Transverse colon (tissue), 4 donors: ENCODE measurements at regions not wholly inside any gene's neighbourhood (a gene's known extent, or its start where the extent isn't known, plus 50 kb on each side); places are given as distances from the start of the nearest gene placed in this dataset.

Source experiments
- EP300 ChIP-seq: sonication (generic); formaldehyde crosslinking; IDR thresholded peaks from one replicate; pipeline ENCODE4 v1.6.1; 2017; ENCODE audit warnings: antibody characterized with exemption, low read depth
- POLR2A ChIP-seq: fragments of 450-650 bp; IDR thresholded peaks from one replicate; pipeline ENCODE4 v1.6.1; 2016; ENCODE audit warnings: antibody characterized with exemption, mild to moderate bottlenecking, moderate library complexity
- POLR2AphosphoS5 ChIP-seq, 3 donors: sonication (generic); formaldehyde crosslinking; IDR thresholded peaks; one replicate each; pipeline ENCODE4 v1.6.1; 2016; ENCODE audit warnings: antibody characterized with exemption in 3 of 3
- TF ChIP-seq, protein P1 (sequence below), 5 experiments: fragments of 200-600 bp in 3 of 5; fragments of 450-650 bp in 2 of 5; sonication (generic) in 3 of 5; IDR thresholded peaks; 1 replicate in 2 of 5; 2 replicates in 3 of 5; pipeline ENCODE4 v1.5.1; 2016 to 2017; ENCODE audit warnings: antibody characterized with exemption in 5 of 5, inconsistent platforms in 3 of 5, mild to moderate bottlenecking in 2 of 5, moderate library complexity in 1 of 5

GRCh38 chr1:222941425-222941824 lies 126.6 kb downstream of the DISP1 start:
- no peak for TF ChIP-seq POLR2AphosphoS5 (IDR thresholded peaks at IDR 0.05)
- no peak for TF ChIP-seq POLR2A
- TF ChIP-seq, protein P1, sequence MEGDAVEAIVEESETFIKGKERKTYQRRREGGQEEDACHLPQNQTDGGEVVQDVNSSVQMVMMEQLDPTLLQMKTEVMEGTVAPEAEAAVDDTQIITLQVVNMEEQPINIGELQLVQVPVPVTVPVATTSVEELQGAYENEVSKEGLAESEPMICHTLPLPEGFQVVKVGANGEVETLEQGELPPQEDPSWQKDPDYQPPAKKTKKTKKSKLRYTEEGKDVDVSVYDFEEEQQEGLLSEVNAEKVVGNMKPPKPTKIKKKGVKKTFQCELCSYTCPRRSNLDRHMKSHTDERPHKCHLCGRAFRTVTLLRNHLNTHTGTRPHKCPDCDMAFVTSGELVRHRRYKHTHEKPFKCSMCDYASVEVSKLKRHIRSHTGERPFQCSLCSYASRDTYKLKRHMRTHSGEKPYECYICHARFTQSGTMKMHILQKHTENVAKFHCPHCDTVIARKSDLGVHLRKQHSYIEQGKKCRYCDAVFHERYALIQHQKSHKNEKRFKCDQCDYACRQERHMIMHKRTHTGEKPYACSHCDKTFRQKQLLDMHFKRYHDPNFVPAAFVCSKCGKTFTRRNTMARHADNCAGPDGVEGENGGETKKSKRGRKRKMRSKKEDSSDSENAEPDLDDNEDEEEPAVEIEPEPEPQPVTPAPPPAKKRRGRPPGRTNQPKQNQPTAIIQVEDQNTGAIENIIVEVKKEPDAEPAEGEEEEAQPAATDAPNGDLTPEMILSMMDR (IDR thresholded peaks at IDR 0.05), result no peak
- no peak for TF ChIP-seq EP300
